Smooth muscle cell (in vitro differentiated cells): ENCODE measurements at regions not wholly inside any gene's neighbourhood (a gene's known extent, or its start where the extent isn't known, plus 50 kb on each side); places are given as distances from the start of the nearest gene placed in this dataset.

Experiments
- DNase-seq: peaks from one replicate; lab custom pipeline; 2025; ENCODE audit not compliant: unreplicated experiment; lab: John Stamatoyannopoulos, UW
- H2AFZ ChIP-seq: fragments of 200-600 bp; sonication (generic); 2 replicates; pipeline ENCODE4 v1.6.0; 2016; ENCODE audit warnings: antibody characterized with exemption, low read depth, mild to moderate bottlenecking
- H3F3A ChIP-seq: fragments of 200-600 bp; sonication (generic); 2 replicates; pipeline ENCODE4 v1.6.0; 2017; ENCODE audit warnings: antibody characterized with exemption, low read depth
- H3K27ac ChIP-seq: fragments of 200-600 bp; sonication (generic); 2 replicates; pipeline ENCODE4 v1.5.1; 2016; ENCODE audit warnings: low read depth, mild to moderate bottlenecking
- H3K27me3 ChIP-seq: fragments of 200-600 bp; sonication (generic); 2 replicates; pipeline ENCODE4 v1.6.1; 2016; ENCODE audit warnings: low read depth, mild to moderate bottlenecking
- H3K36me3 ChIP-seq: fragments of 200-600 bp; sonication (generic); 2 replicates; pipeline ENCODE4 v1.5.1; 2016; ENCODE audit warnings: low read depth
- H3K4me1 ChIP-seq: fragments of 200-600 bp; sonication (generic); 2 replicates; pipeline ENCODE4 v1.5.1; 2016; ENCODE audit warnings: low read depth
- H3K4me2 ChIP-seq: fragments of 200-600 bp; sonication (generic); 2 replicates; pipeline ENCODE4 v1.6.0; 2016; ENCODE audit warnings: mild to moderate bottlenecking
- H3K4me3 ChIP-seq: fragments of 200-600 bp; sonication (generic); 2 replicates; pipeline ENCODE4 v1.5.1; 2016; ENCODE audit warnings: mild to moderate bottlenecking
- H3K79me2 ChIP-seq: fragments of 200-600 bp; sonication (generic); 2 replicates; pipeline ENCODE4 v1.6.0; 2016; ENCODE audit warnings: low read depth, mild to moderate bottlenecking
- H3K9ac ChIP-seq: fragments of 200-600 bp; sonication (generic); 2 replicates; pipeline ENCODE4 v1.6.0; 2016; ENCODE audit warnings: low read depth
- H3K9me3 ChIP-seq: fragments of 200-600 bp; sonication (generic); replicated peaks from 2 replicates; pipeline ENCODE4 v1.5.1; 2016; ENCODE audit warnings: low read depth
- H4K20me1 ChIP-seq: fragments of 200-600 bp; sonication (generic); 2 replicates; pipeline ENCODE4 v1.6.0; 2016; ENCODE audit warnings: low read depth
- WGBS: methylation state at CpG from one replicate; pipeline ENCODE4 v1.1.7; 2016; ENCODE audit warnings: low lambda C conversion rate; 5-methylcytosine and 5-hydroxymethylcytosine counted together
- TF ChIP-seq, protein P1 (sequence below): fragments of 200-600 bp; sonication (generic); IDR thresholded peaks from 2 replicates; pipeline ENCODE4 v1.5.1; 2017; ENCODE audit warnings: borderline replicate concordance, mild to moderate bottlenecking, antibody characterized with exemption; ENCODE audit not compliant: insufficient read depth, poor library complexity, severe bottlenecking

DNA sequence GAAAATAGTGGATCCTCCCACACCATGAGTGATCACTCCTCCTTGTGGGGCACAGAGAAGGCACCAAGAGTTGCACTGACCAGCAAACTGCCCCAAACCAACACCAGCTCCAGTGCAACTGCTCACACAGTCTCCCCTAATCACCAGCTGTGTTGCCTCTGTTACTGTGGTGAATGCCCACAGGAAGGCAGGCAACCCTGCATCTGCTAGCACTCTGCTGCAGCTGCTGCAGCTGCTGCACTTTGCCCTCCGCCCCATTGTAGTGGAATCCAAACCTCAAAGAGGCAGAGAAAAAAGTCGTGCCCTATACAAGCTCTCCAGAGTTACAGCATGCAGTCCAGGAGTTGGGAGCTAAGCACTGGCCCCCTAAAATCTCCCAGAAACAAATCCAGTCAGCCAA lies 339.6 kb downstream of the TRIM36 start:
- TF ChIP-seq, protein P1, sequence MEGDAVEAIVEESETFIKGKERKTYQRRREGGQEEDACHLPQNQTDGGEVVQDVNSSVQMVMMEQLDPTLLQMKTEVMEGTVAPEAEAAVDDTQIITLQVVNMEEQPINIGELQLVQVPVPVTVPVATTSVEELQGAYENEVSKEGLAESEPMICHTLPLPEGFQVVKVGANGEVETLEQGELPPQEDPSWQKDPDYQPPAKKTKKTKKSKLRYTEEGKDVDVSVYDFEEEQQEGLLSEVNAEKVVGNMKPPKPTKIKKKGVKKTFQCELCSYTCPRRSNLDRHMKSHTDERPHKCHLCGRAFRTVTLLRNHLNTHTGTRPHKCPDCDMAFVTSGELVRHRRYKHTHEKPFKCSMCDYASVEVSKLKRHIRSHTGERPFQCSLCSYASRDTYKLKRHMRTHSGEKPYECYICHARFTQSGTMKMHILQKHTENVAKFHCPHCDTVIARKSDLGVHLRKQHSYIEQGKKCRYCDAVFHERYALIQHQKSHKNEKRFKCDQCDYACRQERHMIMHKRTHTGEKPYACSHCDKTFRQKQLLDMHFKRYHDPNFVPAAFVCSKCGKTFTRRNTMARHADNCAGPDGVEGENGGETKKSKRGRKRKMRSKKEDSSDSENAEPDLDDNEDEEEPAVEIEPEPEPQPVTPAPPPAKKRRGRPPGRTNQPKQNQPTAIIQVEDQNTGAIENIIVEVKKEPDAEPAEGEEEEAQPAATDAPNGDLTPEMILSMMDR, result no peak
- H3K4me1 ChIP-seq, result no peaks in the 10 kb centered on the region
- 75% methylated on average over 2 of the region's 2 CpGs for WGBS
- no peaks in the 10 kb centered on the region for H3K27me3 ChIP-seq
- H4K20me1 ChIP-seq, result no peaks in the 10 kb centered on the region
- H3K27ac ChIP-seq, result no peak overlapping the region
- no peak for DNase-seq
- no peak overlapping the region for H2AFZ ChIP-seq
- no peaks in the 10 kb centered on the region for H3K9me3 ChIP-seq
- no peak overlapping the region for H3K4me2 ChIP-seq
- H3F3A ChIP-seq, result no peaks in the 10 kb centered on the region
- no peak overlapping the region for H3K4me3 ChIP-seq
- no peaks in the 10 kb centered on the region for H3K79me2 ChIP-seq
- H3K36me3 ChIP-seq, result no peaks in the 10 kb centered on the region
- H3K9ac ChIP-seq, result no peak overlapping the region

DNA sequence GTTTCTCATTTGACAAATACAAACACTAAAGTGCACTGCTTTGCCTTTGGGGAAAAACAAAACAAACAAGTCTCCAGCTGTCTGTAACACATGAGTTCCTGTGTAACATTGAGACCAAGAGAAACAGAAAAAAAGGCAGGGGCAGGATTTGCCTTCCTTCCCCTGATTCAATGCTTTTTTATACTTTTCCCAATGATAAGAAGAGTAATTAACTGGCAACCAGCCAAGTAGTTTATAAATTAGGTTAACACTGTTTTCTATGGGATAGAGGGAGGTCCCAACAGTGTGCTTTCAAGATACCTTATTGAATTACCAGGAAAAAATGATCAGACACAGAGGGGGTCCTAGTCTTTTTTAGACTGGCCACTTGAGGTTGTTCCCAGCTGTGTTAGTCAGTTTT lies 346.8 kb downstream of the TRIM36 start:
- Histone ChIP-seq H3K4me1 (no peaks in the 10 kb centered on the region), H2AFZ (no peak overlapping the region), H3K9ac (no peak overlapping the region), H4K20me1 (no peaks in the 10 kb centered on the region), H3K36me3 (no peaks in the 10 kb centered on the region), H3K4me3 (no peak overlapping the region), H3K79me2 (no peaks in the 10 kb centered on the region), H3K9me3 (no peaks in the 10 kb centered on the region), H3K4me2 (no peak overlapping the region), H3K27ac (no peak overlapping the region), H3F3A (no peaks in the 10 kb centered on the region), H3K27me3 (no peaks in the 10 kb centered on the region)
- TF ChIP-seq, protein P1, result no peak
- no peak for DNase-seq

DNA sequence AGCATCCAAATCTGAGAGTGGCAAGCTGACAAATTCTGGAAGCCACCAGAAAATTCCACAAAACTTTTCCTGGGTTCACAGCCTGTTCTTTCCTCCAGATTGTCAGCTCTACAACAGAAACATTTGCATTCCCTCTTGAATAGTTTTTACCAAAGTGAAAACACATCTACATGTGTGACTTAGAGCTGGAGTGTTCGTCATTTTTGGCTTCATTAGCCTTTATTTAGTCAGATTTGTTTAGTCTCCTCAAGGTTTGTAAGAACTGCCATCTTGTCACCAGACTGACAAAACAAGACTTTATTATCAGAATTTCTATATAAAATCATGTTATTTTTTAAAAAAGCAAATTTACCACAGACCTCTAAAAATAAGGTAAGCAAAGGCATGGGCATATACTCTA lies 347.3 kb downstream of the TRIM36 start:
- Histone ChIP-seq H3K9me3 (no peaks in the 10 kb centered on the region), H3K27me3 (no peaks in the 10 kb centered on the region), H3K36me3 (no peaks in the 10 kb centered on the region), H3K9ac (no peak overlapping the region), H2AFZ (no peak overlapping the region), H3F3A (no peaks in the 10 kb centered on the region), H3K79me2 (no peaks in the 10 kb centered on the region), H3K4me3 (no peak overlapping the region), H3K27ac (no peak overlapping the region), H3K4me2 (no peak overlapping the region), H3K4me1 (no peaks in the 10 kb centered on the region), H4K20me1 (no peaks in the 10 kb centered on the region)
- DNase-seq, result no peak
- TF ChIP-seq, protein P1, result no peak
- WGBS, result 74% methylated on average over 1 of the region's 1 CpG

DNA sequence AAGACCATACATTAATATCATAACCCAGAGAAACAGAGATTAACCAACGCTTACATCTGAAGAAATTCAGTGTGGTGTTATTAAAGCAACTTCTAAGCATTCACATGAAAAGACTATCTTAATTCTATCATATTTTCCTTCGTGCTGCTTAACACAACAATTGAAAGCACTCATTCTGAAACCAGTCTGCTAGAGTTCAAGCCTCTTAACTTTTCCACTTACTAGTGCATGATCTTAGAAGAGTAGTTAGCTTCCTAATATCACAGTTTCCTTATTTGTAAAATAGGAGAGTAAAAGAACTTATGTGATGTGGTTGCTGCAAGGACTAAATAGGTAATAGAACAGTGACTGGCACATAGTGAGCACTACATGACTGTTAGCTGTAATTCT lies 379.3 kb downstream of the TRIM36 start:
- Histone ChIP-seq H3K9me3 (no peaks in the 10 kb centered on the region), H2AFZ (no peak overlapping the region), H3K4me2 (no peak overlapping the region), H3K27ac (no peak overlapping the region), H4K20me1 (no peaks in the 10 kb centered on the region), H3K79me2 (no peaks in the 10 kb centered on the region), H3F3A (no peaks in the 10 kb centered on the region), H3K9ac (no peak overlapping the region), H3K27me3 (no peaks in the 10 kb centered on the region), H3K4me1 (no peaks in the 10 kb centered on the region), H3K36me3 (no peaks in the 10 kb centered on the region), H3K4me3 (no peak overlapping the region)
- WGBS, result 90% methylated on average over 2 of the region's 2 CpGs
- no peak for DNase-seq
- TF ChIP-seq, protein P1, result no peak
